ENCODE measurements at regions not wholly inside any gene's neighbourhood (a gene's known extent, or its start where the extent isn't known, plus 50 kb on each side); places are given as distances from the start of the nearest gene placed in this dataset.

DNA sequence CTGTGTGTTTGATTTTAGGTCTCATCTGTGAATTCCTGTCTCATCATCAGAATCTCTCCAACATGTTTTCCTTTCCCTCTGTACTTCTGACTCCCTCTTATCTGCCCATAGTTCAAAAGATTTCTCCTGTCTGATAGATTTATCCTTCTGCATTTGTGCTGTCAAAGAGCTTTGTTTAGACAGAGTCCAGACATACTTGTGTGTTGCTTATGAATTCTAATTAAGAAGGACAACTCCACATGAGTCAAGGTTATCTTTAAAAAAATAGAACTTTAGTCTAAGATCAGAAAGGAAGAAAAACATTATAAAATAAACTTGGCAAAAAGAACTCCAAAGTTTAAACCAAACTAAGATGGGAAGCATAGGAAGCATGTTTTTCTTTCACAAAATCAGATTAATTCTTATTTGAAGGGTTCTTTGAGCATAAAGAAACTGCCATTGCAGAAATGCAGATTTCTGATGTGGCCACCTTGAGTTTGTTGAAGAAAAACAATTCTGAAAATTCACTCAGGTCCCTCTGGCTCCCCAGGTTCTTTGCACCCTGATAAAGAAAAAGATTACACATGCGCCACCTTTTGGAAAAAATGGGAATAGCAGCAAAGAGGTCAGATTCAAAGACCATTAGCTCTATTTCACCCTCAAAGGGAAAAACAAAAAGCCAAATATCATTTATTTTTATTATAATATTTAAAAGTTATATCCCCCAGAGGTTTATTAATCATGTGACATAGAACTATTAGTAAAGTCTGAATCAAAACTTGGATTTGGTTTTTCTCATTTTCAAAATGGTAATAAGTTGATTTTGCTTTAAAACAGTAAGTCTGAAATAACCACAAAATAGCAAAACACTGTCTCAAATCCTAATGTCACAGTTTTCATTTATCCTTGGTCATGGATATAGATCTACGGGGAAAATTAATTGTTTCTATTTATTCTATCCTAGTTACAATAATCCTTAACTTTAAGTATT is 143.7 kb upstream of the DCN start:
- H3K27me3 ChIP-seq (replicated peaks; ENCODE audit: control insufficient read depth, insufficient read depth, low read length): no peaks in the 10 kb centered on the region
- no peaks in the 10 kb centered on the region for H3K36me3 ChIP-seq (ENCODE audit: control insufficient read depth, insufficient read depth, low read length)
- no peak overlapping the region for H3K4me3 ChIP-seq (replicated peaks; ENCODE audit: low read depth, low read length)
- no peak for DNase-seq (ENCODE audit: extremely low read depth, insufficient read length)
- peak; percentile 77 for TF ChIP-seq CTCF (IDR thresholded peaks at IDR 0.05; ENCODE audit: insufficient read depth, low read length, poor library complexity, severe bottlenecking)

DNA sequence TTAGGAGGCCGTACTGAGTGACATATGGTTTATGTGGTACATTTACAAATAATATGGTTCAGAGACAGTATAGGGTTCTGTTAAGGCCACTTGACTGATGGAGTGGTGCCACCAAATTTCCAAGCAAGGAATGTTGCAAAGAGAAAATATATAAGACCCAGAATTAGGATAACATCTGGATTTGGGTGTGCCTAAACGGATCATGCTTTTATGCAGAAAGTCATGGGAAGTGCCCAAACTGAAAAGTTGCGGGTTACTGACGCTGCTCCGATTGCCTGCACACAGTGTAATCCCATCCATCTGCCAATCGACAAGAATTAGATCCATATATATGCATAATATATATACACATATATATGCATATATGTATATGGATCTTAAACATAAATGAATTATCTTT is 138.4 kb upstream of the DCN start:
- no peaks in the 10 kb centered on the region for H3K27me3 ChIP-seq (replicated peaks; ENCODE audit: control insufficient read depth, insufficient read depth, low read length)
- no peak overlapping the region for H3K4me3 ChIP-seq (replicated peaks; ENCODE audit: low read depth, low read length)
- no peak for DNase-seq (ENCODE audit: extremely low read depth, insufficient read length)
- H3K36me3 ChIP-seq (ENCODE audit: control insufficient read depth, insufficient read depth, low read length): no peaks in the 10 kb centered on the region
- no peak for TF ChIP-seq CTCF (IDR thresholded peaks at IDR 0.05; ENCODE audit: insufficient read depth, low read length, poor library complexity, severe bottlenecking)

GRCh38 chr12:91319071-91319760 is 136.6 kb upstream of the DCN start:
- H3K4me3 ChIP-seq (replicated peaks; ENCODE audit: low read depth, low read length): no peak overlapping the region
- DNase-seq (ENCODE audit: extremely low read depth, insufficient read length): no peak
- no peak for TF ChIP-seq CTCF (IDR thresholded peaks at IDR 0.05; ENCODE audit: insufficient read depth, low read length, poor library complexity, severe bottlenecking)
- no peaks in the 10 kb centered on the region for H3K27me3 ChIP-seq (replicated peaks; ENCODE audit: control insufficient read depth, insufficient read depth, low read length)
- no peaks in the 10 kb centered on the region for H3K36me3 ChIP-seq (ENCODE audit: control insufficient read depth, insufficient read depth, low read length)

- DNase-seq (ENCODE audit: extremely low read depth, insufficient read length): no peak
- no peak for TF ChIP-seq CTCF (IDR thresholded peaks at IDR 0.05; ENCODE audit: insufficient read depth, low read length, poor library complexity, severe bottlenecking)
- no peak overlapping the region for H3K4me3 ChIP-seq (replicated peaks; ENCODE audit: low read depth, low read length)
- H3K36me3 ChIP-seq (ENCODE audit: control insufficient read depth, insufficient read depth, low read length): no peaks in the 10 kb centered on the region
- no peaks in the 10 kb centered on the region for H3K27me3 ChIP-seq (replicated peaks; ENCODE audit: control insufficient read depth, insufficient read depth, low read length)
These were observed 134.7 kb upstream of the DCN start for GRCh38 chr12:91317306-91317705.

- Histone ChIP-seq H3K4me3 (replicated peaks; ENCODE audit: low read depth, low read length) (no peak overlapping the region), H3K36me3 (ENCODE audit: control insufficient read depth, insufficient read depth, low read length) (no peaks in the 10 kb centered on the region), H3K27me3 (replicated peaks; ENCODE audit: control insufficient read depth, insufficient read depth, low read length) (no peaks in the 10 kb centered on the region)
- DNase-seq (ENCODE audit: extremely low read depth, insufficient read length): no peak
- TF ChIP-seq CTCF (IDR thresholded peaks at IDR 0.05; ENCODE audit: insufficient read depth, low read length, poor library complexity, severe bottlenecking): no peak
These were observed 134.3 kb upstream of the DCN start for GRCh38 chr12:91316907-91317269.

Data from GM06990 (cell line).